H1 (cell line): ENCODE measurements at regions not wholly inside any gene's neighbourhood (a gene's known extent, or its start where the extent isn't known, plus 50 kb on each side); places are given as distances from the start of the nearest gene placed in this dataset.

Experiments used
- CTCF ChIA-PET: fragments of 300-600 bp; sonication (Branson Sonifier 250); formaldehyde crosslinking; loops from one replicate; lab custom pipeline; 2021; ENCODE audit not compliant: partially characterized antibody; lab: Charles Lee
- POLR2A ChIA-PET: fragments of 300-600 bp; sonication (Branson Sonifier 250); formaldehyde crosslinking; loops from one replicate; lab custom pipeline; 2021; ENCODE audit warnings: inconsistent platforms; ENCODE audit not compliant: partially characterized antibody; lab: Charles Lee
- DNase-seq, 2 experiments: peaks; one replicate each; pipeline versions ENCODE4 v3.0.0 to v3.0.0-alpha.2; 2010 to 2022; ENCODE audit warnings: low spot score in 2 of 2, low read depth in 1 of 2, mixed read lengths in 1 of 2
- FAIRE-seq: peaks from 2 replicates; lab custom pipeline; 2011; peaks lifted over from hg19 to GRCh38; lab: Jason Lieb, UNC
- H2AFZ ChIP-seq: 2 replicates; pipeline ENCODE4 v1.8.1; 2012; ENCODE audit warnings: low read length, inconsistent platforms
- H2AK5ac ChIP-seq: 2 replicates; pipeline ENCODE4 v1.6.1; 2013; ENCODE audit warnings: low read depth, low read length
- H2BK120ac ChIP-seq: replicated peaks from 2 replicates; pipeline ENCODE3; 2013; ENCODE audit warnings: low read depth, low read length, inconsistent platforms
- H2BK12ac ChIP-seq: 2 replicates; pipeline ENCODE4 v1.6.1; 2013; ENCODE audit warnings: low read depth, low read length
- H2BK15ac ChIP-seq: 2 replicates; pipeline ENCODE4 v1.6.1; 2013; ENCODE audit warnings: low read length
- H2BK20ac ChIP-seq: 2 replicates; pipeline ENCODE4 v1.6.1; 2013; ENCODE audit warnings: low read length
- H2BK5ac ChIP-seq: 2 replicates; pipeline ENCODE4 v1.6.1; 2013; ENCODE audit warnings: low read depth, low read length
- H3K14ac ChIP-seq: 2 replicates; pipeline ENCODE4 v1.6.1; 2013; ENCODE audit warnings: inconsistent platforms; ENCODE audit not compliant: insufficient read length
- H3K18ac ChIP-seq: 2 replicates; pipeline ENCODE4 v1.6.1; 2013; ENCODE audit warnings: low read length; ENCODE audit errors: extremely low read depth
- H3K23ac ChIP-seq: 2 replicates; pipeline ENCODE4 v1.6.1; 2013; ENCODE audit warnings: inconsistent platforms; ENCODE audit not compliant: insufficient read length
- H3K23me2 ChIP-seq: 2 replicates; pipeline ENCODE4 v1.6.1; 2013; ENCODE audit warnings: low read depth, low read length
- H3K27ac ChIP-seq: 2 replicates; pipeline ENCODE4 v1.6.1; 2011; ENCODE audit warnings: low read depth, low read length, inconsistent platforms
- H3K27me3 ChIP-seq, 4 experiments: replicated peaks in 1 of 4; 1 replicate in 1 of 4; 2 replicates in 3 of 4; pipeline versions ENCODE4 v1.6.1 to v1.8.1; 2011 to 2013; ENCODE audit warnings: low read length in 3 of 4, mild to moderate bottlenecking in 3 of 4, inconsistent platforms in 2 of 4, mixed read lengths in 2 of 4, moderate library complexity in 1 of 4; ENCODE audit not compliant: control insufficient read depth in 3 of 4, insufficient read depth in 3 of 4; ENCODE audit errors: extremely low read depth in 1 of 4
- H3K36me3 ChIP-seq, 4 experiments: 2 replicates each; pipeline versions ENCODE4 v1.6.1 to v1.8.1; 2011 to 2013; ENCODE audit warnings: mild to moderate bottlenecking in 4 of 4, low read length in 3 of 4, moderate library complexity in 2 of 4, control low read depth in 1 of 4, inconsistent platforms in 1 of 4; ENCODE audit not compliant: insufficient read depth in 4 of 4, control insufficient read depth in 2 of 4
- H3K4ac ChIP-seq: replicated peaks from 2 replicates; pipeline ENCODE3; 2013; ENCODE audit warnings: low read length, low read depth, mixed read lengths, inconsistent platforms; ENCODE audit not compliant: insufficient read length
- H3K4me1 ChIP-seq, 4 experiments: replicated peaks in 1 of 4; 1 replicate in 1 of 4; 2 replicates in 3 of 4; pipeline versions ENCODE4 v1.6.1 to v1.8.1; 2011 to 2013; ENCODE audit warnings: low read length in 3 of 4, inconsistent platforms in 2 of 4, mixed read lengths in 1 of 4; ENCODE audit not compliant: insufficient read depth in 4 of 4, control insufficient read depth in 3 of 4
- H3K4me2 ChIP-seq, 2 experiments: 2 replicates each; pipeline versions ENCODE4 v1.6.1 to v1.8.1; 2011 to 2013; ENCODE audit warnings: low read depth in 2 of 2, low read length in 2 of 2, control low read depth in 1 of 2, inconsistent platforms in 1 of 2, mild to moderate bottlenecking in 1 of 2; ENCODE audit not compliant: insufficient read depth in 1 of 2
- H3K4me3 ChIP-seq, 4 experiments: fragments of 200-600, 300-600 bp in 1 of 4; sonication (generic), shearing (Covaris generic), sonication (Bioruptor Twin) in 1 of 4; 2 replicates each; pipeline versions ENCODE4 v1.5.1 to v1.8.1; 2011 to 2016; ENCODE audit warnings: low read length in 4 of 4, low read depth in 3 of 4, control low read depth in 2 of 4, inconsistent platforms in 2 of 4, mild to moderate bottlenecking in 2 of 4, mixed read lengths in 1 of 4, moderate library complexity in 1 of 4; ENCODE audit not compliant: insufficient read depth in 2 of 4; ENCODE audit errors: extremely low read depth in 1 of 4
- H3K56ac ChIP-seq: replicated peaks from 2 replicates; pipeline ENCODE3; 2013; ENCODE audit warnings: low read depth, mild to moderate bottlenecking, mixed read lengths, low read length, inconsistent platforms; ENCODE audit not compliant: insufficient read length
- H3K79me1 ChIP-seq: 2 replicates; pipeline ENCODE4 v1.6.1; 2013; ENCODE audit warnings: low read depth, low read length, control low read depth
- H3K79me2 ChIP-seq, 2 experiments: 2 replicates each; pipeline versions ENCODE4 v1.6.1 to v1.8.1; 2012 to 2013; ENCODE audit warnings: low read length in 2 of 2, mild to moderate bottlenecking in 2 of 2, inconsistent platforms in 1 of 2; ENCODE audit not compliant: insufficient read depth in 2 of 2, control insufficient read depth in 1 of 2
- H3K9ac ChIP-seq, 4 experiments: replicated peaks in 1 of 4; 1 replicate in 1 of 4; 2 replicates in 3 of 4; pipeline versions ENCODE4 v1.6.1 to v1.8.1; 2011 to 2013; ENCODE audit warnings: low read depth in 3 of 4, low read length in 3 of 4, control low read depth in 2 of 4, mild to moderate bottlenecking in 2 of 4, moderate library complexity in 2 of 4, inconsistent platforms in 1 of 4; ENCODE audit errors: extremely low read depth in 1 of 4
- H3K9me3 ChIP-seq, 2 experiments: 2 replicates each; pipeline versions ENCODE4 v1.6.1 to v1.8.1; 2012 to 2013; ENCODE audit warnings: mild to moderate bottlenecking in 2 of 2, moderate library complexity in 2 of 2, control low read depth in 1 of 2, inconsistent platforms in 1 of 2, low read depth in 1 of 2, low read length in 1 of 2, mixed read lengths in 1 of 2; ENCODE audit not compliant: insufficient read depth in 2 of 2
- H4K20me1 ChIP-seq, 2 experiments: replicated peaks in 1 of 2; 2 replicates each; pipeline versions ENCODE3 to v1.8.1; 2011 to 2013; ENCODE audit warnings: inconsistent platforms in 2 of 2, low read length in 2 of 2, mild to moderate bottlenecking in 1 of 2; ENCODE audit not compliant: insufficient read depth in 2 of 2, control insufficient read depth in 1 of 2
- H4K5ac ChIP-seq: 2 replicates; pipeline ENCODE4 v1.6.1; 2013; ENCODE audit warnings: low read length, low read depth, mixed read lengths, inconsistent platforms; ENCODE audit not compliant: insufficient read length
- H4K8ac ChIP-seq: 2 replicates; pipeline ENCODE4 v1.8.0; 2013; ENCODE audit warnings: mild to moderate bottlenecking, moderate library complexity, low read length, inconsistent platforms; ENCODE audit not compliant: insufficient read depth; ENCODE audit errors: extremely low read depth
- H4K91ac ChIP-seq: replicated peaks from 2 replicates; pipeline ENCODE3; 2013; ENCODE audit warnings: low read length, mixed read lengths, inconsistent platforms; ENCODE audit not compliant: insufficient read length
- WGBS, 2 experiments: shearing (Covaris generic) in 1 of 2; methylation state at CpG; one replicate each; pipeline versions ENCODE4 v1.1.6 to v1.1.7; 2013 to 2015; ENCODE audit warnings: low lambda C conversion rate in 2 of 2, mixed read lengths in 2 of 2, inconsistent platforms in 1 of 2, low coverage in 1 of 2, missing lambda C conversion rate in 1 of 2; ENCODE audit not compliant: insufficient replicate concordance in 2 of 2, insufficient coverage in 1 of 2, insufficient read length in 1 of 2; ENCODE audit errors: extremely low coverage in 1 of 2, missing lambda C conversion rate in 1 of 2; 5-methylcytosine and 5-hydroxymethylcytosine counted together
- TF ChIP-seq, protein P1 (sequence below): fragments of 300-600 bp; sonication (generic); IDR thresholded peaks from 2 replicates; pipeline ENCODE4 v1.7.1; 2012; ENCODE audit warnings: low read length, moderate library complexity, mild to moderate bottlenecking, inconsistent platforms; ENCODE audit not compliant: insufficient replicate concordance

- Histone ChIP-seq H3K27ac (no peak overlapping the region), H2BK5ac (no peak overlapping the region), H3K4me2 (no peak overlapping the region), H3K4ac (no peak overlapping the region), H3K36me3 (no peaks in the 10 kb centered on the region), H3K9ac (no peak overlapping the region), H3K14ac (no peak overlapping the region), H2BK15ac (no peak overlapping the region), H3K23ac (no peak overlapping the region), H2AFZ (no peak overlapping the region), H3K79me1 (no peaks in the 10 kb centered on the region), H3K27me3 (no peaks in the 10 kb centered on the region), H3K23me2 (no peaks in the 10 kb centered on the region), H2AK5ac (no peak overlapping the region), H3K9me3 (peaks cover 7 to 47% of the 10 kb centered on the region in 2 experiments; a peak in 3 of 4 replicates), H4K5ac (no peak overlapping the region), H3K18ac (no peak overlapping the region), H2BK120ac (no peak overlapping the region), H3K56ac (no peak overlapping the region), H4K20me1 (no peaks in the 10 kb centered on the region), H2BK20ac (no peak overlapping the region), H2BK12ac (no peak overlapping the region), H4K8ac (no peak overlapping the region), H3K79me2 (no peaks in the 10 kb centered on the region), H3K4me1 (no peaks in the 10 kb centered on the region), H4K91ac (no peak overlapping the region), H3K4me3 (no peak overlapping the region)
- no peak for FAIRE-seq
- DNase-seq: no peak
- 84% methylated on average over 3 of the region's 3 CpGs; no CpG with 5 or more reads in 1 of the 2 experiments for WGBS, 2 experiments
- POLR2A ChIA-PET: no interaction called here
- CTCF ChIA-PET: interaction anchor here (1.1 kb wide), 1 partner anchor 14 kb away, joined by 3 read pairs; no protein-coding TSS in a partner anchor
- TF ChIP-seq, protein P1, sequence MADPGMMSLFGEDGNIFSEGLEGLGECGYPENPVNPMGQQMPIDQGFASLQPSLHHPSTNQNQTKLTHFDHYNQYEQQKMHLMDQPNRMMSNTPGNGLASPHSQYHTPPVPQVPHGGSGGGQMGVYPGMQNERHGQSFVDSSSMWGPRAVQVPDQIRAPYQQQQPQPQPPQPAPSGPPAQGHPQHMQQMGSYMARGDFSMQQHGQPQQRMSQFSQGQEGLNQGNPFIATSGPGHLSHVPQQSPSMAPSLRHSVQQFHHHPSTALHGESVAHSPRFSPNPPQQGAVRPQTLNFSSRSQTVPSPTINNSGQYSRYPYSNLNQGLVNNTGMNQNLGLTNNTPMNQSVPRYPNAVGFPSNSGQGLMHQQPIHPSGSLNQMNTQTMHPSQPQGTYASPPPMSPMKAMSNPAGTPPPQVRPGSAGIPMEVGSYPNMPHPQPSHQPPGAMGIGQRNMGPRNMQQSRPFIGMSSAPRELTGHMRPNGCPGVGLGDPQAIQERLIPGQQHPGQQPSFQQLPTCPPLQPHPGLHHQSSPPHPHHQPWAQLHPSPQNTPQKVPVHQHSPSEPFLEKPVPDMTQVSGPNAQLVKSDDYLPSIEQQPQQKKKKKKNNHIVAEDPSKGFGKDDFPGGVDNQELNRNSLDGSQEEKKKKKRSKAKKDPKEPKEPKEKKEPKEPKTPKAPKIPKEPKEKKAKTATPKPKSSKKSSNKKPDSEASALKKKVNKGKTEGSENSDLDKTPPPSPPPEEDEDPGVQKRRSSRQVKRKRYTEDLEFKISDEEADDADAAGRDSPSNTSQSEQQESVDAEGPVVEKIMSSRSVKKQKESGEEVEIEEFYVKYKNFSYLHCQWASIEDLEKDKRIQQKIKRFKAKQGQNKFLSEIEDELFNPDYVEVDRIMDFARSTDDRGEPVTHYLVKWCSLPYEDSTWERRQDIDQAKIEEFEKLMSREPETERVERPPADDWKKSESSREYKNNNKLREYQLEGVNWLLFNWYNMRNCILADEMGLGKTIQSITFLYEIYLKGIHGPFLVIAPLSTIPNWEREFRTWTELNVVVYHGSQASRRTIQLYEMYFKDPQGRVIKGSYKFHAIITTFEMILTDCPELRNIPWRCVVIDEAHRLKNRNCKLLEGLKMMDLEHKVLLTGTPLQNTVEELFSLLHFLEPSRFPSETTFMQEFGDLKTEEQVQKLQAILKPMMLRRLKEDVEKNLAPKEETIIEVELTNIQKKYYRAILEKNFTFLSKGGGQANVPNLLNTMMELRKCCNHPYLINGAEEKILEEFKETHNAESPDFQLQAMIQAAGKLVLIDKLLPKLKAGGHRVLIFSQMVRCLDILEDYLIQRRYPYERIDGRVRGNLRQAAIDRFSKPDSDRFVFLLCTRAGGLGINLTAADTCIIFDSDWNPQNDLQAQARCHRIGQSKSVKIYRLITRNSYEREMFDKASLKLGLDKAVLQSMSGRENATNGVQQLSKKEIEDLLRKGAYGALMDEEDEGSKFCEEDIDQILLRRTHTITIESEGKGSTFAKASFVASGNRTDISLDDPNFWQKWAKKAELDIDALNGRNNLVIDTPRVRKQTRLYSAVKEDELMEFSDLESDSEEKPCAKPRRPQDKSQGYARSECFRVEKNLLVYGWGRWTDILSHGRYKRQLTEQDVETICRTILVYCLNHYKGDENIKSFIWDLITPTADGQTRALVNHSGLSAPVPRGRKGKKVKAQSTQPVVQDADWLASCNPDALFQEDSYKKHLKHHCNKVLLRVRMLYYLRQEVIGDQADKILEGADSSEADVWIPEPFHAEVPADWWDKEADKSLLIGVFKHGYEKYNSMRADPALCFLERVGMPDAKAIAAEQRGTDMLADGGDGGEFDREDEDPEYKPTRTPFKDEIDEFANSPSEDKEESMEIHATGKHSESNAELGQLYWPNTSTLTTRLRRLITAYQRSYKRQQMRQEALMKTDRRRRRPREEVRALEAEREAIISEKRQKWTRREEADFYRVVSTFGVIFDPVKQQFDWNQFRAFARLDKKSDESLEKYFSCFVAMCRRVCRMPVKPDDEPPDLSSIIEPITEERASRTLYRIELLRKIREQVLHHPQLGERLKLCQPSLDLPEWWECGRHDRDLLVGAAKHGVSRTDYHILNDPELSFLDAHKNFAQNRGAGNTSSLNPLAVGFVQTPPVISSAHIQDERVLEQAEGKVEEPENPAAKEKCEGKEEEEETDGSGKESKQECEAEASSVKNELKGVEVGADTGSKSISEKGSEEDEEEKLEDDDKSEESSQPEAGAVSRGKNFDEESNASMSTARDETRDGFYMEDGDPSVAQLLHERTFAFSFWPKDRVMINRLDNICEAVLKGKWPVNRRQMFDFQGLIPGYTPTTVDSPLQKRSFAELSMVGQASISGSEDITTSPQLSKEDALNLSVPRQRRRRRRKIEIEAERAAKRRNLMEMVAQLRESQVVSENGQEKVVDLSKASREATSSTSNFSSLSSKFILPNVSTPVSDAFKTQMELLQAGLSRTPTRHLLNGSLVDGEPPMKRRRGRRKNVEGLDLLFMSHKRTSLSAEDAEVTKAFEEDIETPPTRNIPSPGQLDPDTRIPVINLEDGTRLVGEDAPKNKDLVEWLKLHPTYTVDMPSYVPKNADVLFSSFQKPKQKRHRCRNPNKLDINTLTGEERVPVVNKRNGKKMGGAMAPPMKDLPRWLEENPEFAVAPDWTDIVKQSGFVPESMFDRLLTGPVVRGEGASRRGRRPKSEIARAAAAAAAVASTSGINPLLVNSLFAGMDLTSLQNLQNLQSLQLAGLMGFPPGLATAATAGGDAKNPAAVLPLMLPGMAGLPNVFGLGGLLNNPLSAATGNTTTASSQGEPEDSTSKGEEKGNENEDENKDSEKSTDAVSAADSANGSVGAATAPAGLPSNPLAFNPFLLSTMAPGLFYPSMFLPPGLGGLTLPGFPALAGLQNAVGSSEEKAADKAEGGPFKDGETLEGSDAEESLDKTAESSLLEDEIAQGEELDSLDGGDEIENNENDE: no peak
Observed at GRCh38 chrX:81866873-81867272, 665.0 kb downstream of the SH3BGRL start.
